GM12873 (cell line): ENCODE measurements at regions not wholly inside any gene's neighbourhood (a gene's known extent, or its start where the extent isn't known, plus 50 kb on each side); places are given as distances from the start of the nearest gene placed in this dataset.

Experiments used
- CTCF ChIP-seq: IDR thresholded peaks from 2 replicates; pipeline ENCODE4 v1.5.1; 2012; ENCODE audit warnings: low read depth, mild to moderate bottlenecking, moderate library complexity, low read length, control low read depth; ENCODE audit not compliant: insufficient read depth; ENCODE audit errors: missing control alignments

DNA sequence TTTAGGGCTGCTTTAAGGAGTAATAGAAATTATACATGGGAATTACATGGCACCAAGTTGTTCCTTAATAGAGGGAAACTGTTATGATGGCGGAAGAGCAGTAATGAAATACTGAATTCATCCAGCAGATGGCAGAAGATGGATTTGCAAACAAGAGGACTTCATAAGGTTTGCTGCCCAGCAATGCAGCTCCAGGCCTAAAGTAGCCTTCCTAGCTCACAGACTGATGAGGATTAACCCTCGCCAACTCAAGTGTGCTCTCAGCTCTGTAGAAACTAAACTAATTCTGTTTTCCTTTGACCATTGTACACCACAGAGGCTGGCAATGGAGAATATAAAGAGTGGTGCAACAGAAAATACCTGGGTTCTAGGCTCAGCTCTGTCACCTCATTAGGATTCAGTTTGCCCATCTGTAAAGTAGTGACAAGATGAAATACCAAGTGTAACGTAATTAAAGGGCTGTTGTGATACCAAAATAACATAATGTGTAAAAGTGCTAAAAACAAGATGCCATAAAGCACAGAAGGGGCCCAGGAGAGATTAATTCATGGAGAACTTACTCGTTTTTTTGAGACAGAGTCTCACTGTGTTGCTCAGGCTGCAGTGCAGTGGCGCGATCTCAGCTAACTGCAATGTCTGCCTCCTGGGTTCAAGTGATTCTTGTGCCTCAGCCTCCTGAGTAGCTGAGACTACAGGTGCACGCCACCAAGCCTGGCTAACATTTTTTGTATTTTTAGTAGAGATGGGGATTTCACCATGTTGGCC lies 102.4 kb upstream of the SERBP1 start:
- TF ChIP-seq CTCF, result peak; percentile 67

GRCh38 chr1:67534627-67535065 lies 104.4 kb upstream of the SERBP1 start:
- TF ChIP-seq CTCF, result no peak

GRCh38 chr1:67535474-67535873 lies 105.3 kb upstream of the SERBP1 start:
- peak; percentile 92 for TF ChIP-seq CTCF

- TF ChIP-seq CTCF, result no peak
These were observed 106.9 kb upstream of the SERBP1 start for GRCh38 chr1:67536957-67537666.

GRCh38 chr1:67537667-67538018 lies 107.4 kb upstream of the SERBP1 start:
- TF ChIP-seq CTCF, result no peak

GRCh38 chr1:67540025-67540732 lies 110.0 kb upstream of the SERBP1 start:
- no peak for TF ChIP-seq CTCF

GRCh38 chr1:67540733-67541125 lies 110.5 kb upstream of the SERBP1 start:
- no peak for TF ChIP-seq CTCF
